Activated naive CD4-positive, alpha-beta T cell treated with anti-CD3 and anti-CD28 coated beads, Interleukin-2, amount 50 U/mL, for 24 hours (primary cell): ENCODE measurements at regions not wholly inside any gene's neighbourhood (a gene's known extent, or its start where the extent isn't known, plus 50 kb on each side); places are given as distances from the start of the nearest gene placed in this dataset.

Source experiments
- H3K27ac Mint-ChIP-seq: one replicate; pipeline ENCODE4 v1.8.0; 2021; ENCODE audit warnings: mild to moderate bottlenecking, mixed read lengths
- H3K27me3 Mint-ChIP-seq: one replicate; pipeline ENCODE4 v1.8.0; 2021; ENCODE audit warnings: mixed read lengths
- H3K36me3 Mint-ChIP-seq: one replicate; pipeline ENCODE4 v1.8.0; 2021; ENCODE audit warnings: mixed read lengths
- H3K4me1 Mint-ChIP-seq: one replicate; pipeline ENCODE4 v1.8.0; 2021; ENCODE audit warnings: mixed read lengths
- H3K4me3 Mint-ChIP-seq: one replicate; pipeline ENCODE4 v1.8.0; 2021; ENCODE audit warnings: mild to moderate bottlenecking, mixed read lengths
- H3K9me3 Mint-ChIP-seq: one replicate; pipeline ENCODE4 v1.8.0; 2021; ENCODE audit warnings: mixed read lengths

- Mint-ChIP-seq H3K27me3 (no peaks in the 10 kb centered on the region), H3K4me3 (no peak overlapping the region), H3K4me1 (no peaks in the 10 kb centered on the region), H3K27ac (no peak overlapping the region), H3K9me3 (peaks cover 11% of the 10 kb centered on the region), H3K36me3 (no peaks in the 10 kb centered on the region)
Measured at GRCh38 chr1:81242103-81242502, 558.6 kb upstream of the ADGRL2 start.

GRCh38 chr1:81238129-81238528 is 562.6 kb upstream of the ADGRL2 start:
- no peaks in the 10 kb centered on the region for H3K4me1 Mint-ChIP-seq
- H3K9me3 Mint-ChIP-seq = no peaks in the 10 kb centered on the region
- H3K27ac Mint-ChIP-seq = no peak overlapping the region
- H3K36me3 Mint-ChIP-seq = no peaks in the 10 kb centered on the region
- no peak overlapping the region for H3K4me3 Mint-ChIP-seq
- H3K27me3 Mint-ChIP-seq = no peaks in the 10 kb centered on the region

- Mint-ChIP-seq H3K4me1 (no peaks in the 10 kb centered on the region), H3K27ac (no peak overlapping the region), H3K4me3 (no peak overlapping the region), H3K9me3 (no peaks in the 10 kb centered on the region), H3K27me3 (no peaks in the 10 kb centered on the region), H3K36me3 (no peaks in the 10 kb centered on the region)
Measured at GRCh38 chr1:81237473-81238089, 563.2 kb upstream of the ADGRL2 start.

- Mint-ChIP-seq H3K4me1 (no peaks in the 10 kb centered on the region), H3K36me3 (no peaks in the 10 kb centered on the region), H3K27me3 (no peaks in the 10 kb centered on the region), H3K4me3 (no peak overlapping the region), H3K9me3 (no peaks in the 10 kb centered on the region), H3K27ac (no peak overlapping the region)
Measured at GRCh38 chr1:81234237-81234636, 566.5 kb upstream of the ADGRL2 start.

GRCh38 chr1:81233591-81233990 is 567.1 kb upstream of the ADGRL2 start:
- Mint-ChIP-seq H3K4me3 (no peak overlapping the region), H3K27ac (no peak overlapping the region), H3K27me3 (no peaks in the 10 kb centered on the region), H3K9me3 (no peaks in the 10 kb centered on the region), H3K36me3 (no peaks in the 10 kb centered on the region), H3K4me1 (no peaks in the 10 kb centered on the region)

- Mint-ChIP-seq H3K4me3 (no peak overlapping the region), H3K4me1 (no peaks in the 10 kb centered on the region), H3K27me3 (no peaks in the 10 kb centered on the region), H3K9me3 (no peaks in the 10 kb centered on the region), H3K27ac (no peak overlapping the region), H3K36me3 (no peaks in the 10 kb centered on the region)
Measured at GRCh38 chr1:81232420-81232819, 568.3 kb upstream of the ADGRL2 start.

- Mint-ChIP-seq H3K9me3 (no peaks in the 10 kb centered on the region), H3K27ac (no peak overlapping the region), H3K4me3 (no peak overlapping the region), H3K27me3 (no peaks in the 10 kb centered on the region), H3K36me3 (no peaks in the 10 kb centered on the region), H3K4me1 (no peaks in the 10 kb centered on the region)
Measured at GRCh38 chr1:81231729-81232038, 569.0 kb upstream of the ADGRL2 start.

- H3K36me3 Mint-ChIP-seq = no peaks in the 10 kb centered on the region
- H3K9me3 Mint-ChIP-seq = no peaks in the 10 kb centered on the region
- H3K4me3 Mint-ChIP-seq = no peak overlapping the region
- no peaks in the 10 kb centered on the region for H3K27me3 Mint-ChIP-seq
- no peak overlapping the region for H3K27ac Mint-ChIP-seq
- H3K4me1 Mint-ChIP-seq = no peaks in the 10 kb centered on the region
Measured at GRCh38 chr1:81230983-81231728, 569.6 kb upstream of the ADGRL2 start.

GRCh38 chr1:81228926-81229325 is 571.8 kb upstream of the ADGRL2 start:
- Mint-ChIP-seq H3K4me3 (no peak overlapping the region), H3K36me3 (no peaks in the 10 kb centered on the region), H3K27me3 (no peaks in the 10 kb centered on the region), H3K9me3 (no peaks in the 10 kb centered on the region), H3K27ac (no peak overlapping the region), H3K4me1 (no peaks in the 10 kb centered on the region)

GRCh38 chr1:81226603-81226928 is 574.2 kb upstream of the ADGRL2 start:
- no peaks in the 10 kb centered on the region for H3K4me1 Mint-ChIP-seq
- no peak overlapping the region for H3K4me3 Mint-ChIP-seq
- no peaks in the 10 kb centered on the region for H3K27me3 Mint-ChIP-seq
- H3K27ac Mint-ChIP-seq = no peak overlapping the region
- H3K36me3 Mint-ChIP-seq = no peaks in the 10 kb centered on the region
- no peaks in the 10 kb centered on the region for H3K9me3 Mint-ChIP-seq

- H3K27ac Mint-ChIP-seq = no peak overlapping the region
- no peaks in the 10 kb centered on the region for H3K4me1 Mint-ChIP-seq
- H3K9me3 Mint-ChIP-seq = no peaks in the 10 kb centered on the region
- H3K4me3 Mint-ChIP-seq = no peak overlapping the region
- no peaks in the 10 kb centered on the region for H3K27me3 Mint-ChIP-seq
- H3K36me3 Mint-ChIP-seq = no peaks in the 10 kb centered on the region
Measured at GRCh38 chr1:81225789-81226602, 574.7 kb upstream of the ADGRL2 start.

GRCh38 chr1:81224222-81224621 is 576.5 kb upstream of the ADGRL2 start:
- Mint-ChIP-seq H3K36me3 (no peaks in the 10 kb centered on the region), H3K4me1 (no peaks in the 10 kb centered on the region), H3K27me3 (no peaks in the 10 kb centered on the region), H3K27ac (no peak overlapping the region), H3K4me3 (no peak overlapping the region), H3K9me3 (no peaks in the 10 kb centered on the region)

GRCh38 chr1:81221564-81221963 is 579.2 kb upstream of the ADGRL2 start:
- H3K4me3 Mint-ChIP-seq = no peak overlapping the region
- no peaks in the 10 kb centered on the region for H3K27me3 Mint-ChIP-seq
- no peaks in the 10 kb centered on the region for H3K36me3 Mint-ChIP-seq
- no peaks in the 10 kb centered on the region for H3K4me1 Mint-ChIP-seq
- H3K27ac Mint-ChIP-seq = no peak overlapping the region
- no peaks in the 10 kb centered on the region for H3K9me3 Mint-ChIP-seq

GRCh38 chr1:81220614-81221071 is 580.1 kb upstream of the ADGRL2 start:
- Mint-ChIP-seq H3K9me3 (no peaks in the 10 kb centered on the region), H3K27ac (no peak overlapping the region), H3K4me3 (no peak overlapping the region), H3K4me1 (no peaks in the 10 kb centered on the region), H3K27me3 (no peaks in the 10 kb centered on the region), H3K36me3 (no peaks in the 10 kb centered on the region)

- no peaks in the 10 kb centered on the region for H3K4me1 Mint-ChIP-seq
- H3K36me3 Mint-ChIP-seq = no peaks in the 10 kb centered on the region
- no peak overlapping the region for H3K4me3 Mint-ChIP-seq
- no peaks in the 10 kb centered on the region for H3K9me3 Mint-ChIP-seq
- H3K27ac Mint-ChIP-seq = no peak overlapping the region
- no peaks in the 10 kb centered on the region for H3K27me3 Mint-ChIP-seq
Measured at GRCh38 chr1:81217058-81217457, 583.7 kb upstream of the ADGRL2 start.

GRCh38 chr1:81213279-81213678 is 587.5 kb upstream of the ADGRL2 start:
- no peaks in the 10 kb centered on the region for H3K9me3 Mint-ChIP-seq
- no peak overlapping the region for H3K27ac Mint-ChIP-seq
- no peaks in the 10 kb centered on the region for H3K36me3 Mint-ChIP-seq
- no peak overlapping the region for H3K4me3 Mint-ChIP-seq
- H3K27me3 Mint-ChIP-seq = no peaks in the 10 kb centered on the region
- no peaks in the 10 kb centered on the region for H3K4me1 Mint-ChIP-seq
